Right lobe of liver (tissue), 4 donors: ENCODE measurements at regions not wholly inside any gene's neighbourhood (a gene's known extent, or its start where the extent isn't known, plus 50 kb on each side); places are given as distances from the start of the nearest gene placed in this dataset.

Experiments
- POLR2A ChIP-seq: fragments of 450-650 bp; IDR thresholded peaks from one replicate; pipeline ENCODE4 v1.6.1; 2017; ENCODE audit warnings: antibody characterized with exemption, mild to moderate bottlenecking
- TF ChIP-seq, protein P1 (sequence below), 4 donors: fragments of 200-600 bp in 3 of 4; fragments of 450-650 bp in 1 of 4; IDR thresholded peaks; one replicate each; pipeline versions ENCODE4 v1.5.1 to v1.8.0; 2016 to 2022; ENCODE audit warnings: antibody characterized with exemption in 4 of 4, mild to moderate bottlenecking in 2 of 4
- donor health status: DM: no; HTN: no; CAD: no.
- donor health status: DM: no; HTN: no; CAD: no.
- donor health status: DM: no; HTN: yes; CAD: no.

DNA sequence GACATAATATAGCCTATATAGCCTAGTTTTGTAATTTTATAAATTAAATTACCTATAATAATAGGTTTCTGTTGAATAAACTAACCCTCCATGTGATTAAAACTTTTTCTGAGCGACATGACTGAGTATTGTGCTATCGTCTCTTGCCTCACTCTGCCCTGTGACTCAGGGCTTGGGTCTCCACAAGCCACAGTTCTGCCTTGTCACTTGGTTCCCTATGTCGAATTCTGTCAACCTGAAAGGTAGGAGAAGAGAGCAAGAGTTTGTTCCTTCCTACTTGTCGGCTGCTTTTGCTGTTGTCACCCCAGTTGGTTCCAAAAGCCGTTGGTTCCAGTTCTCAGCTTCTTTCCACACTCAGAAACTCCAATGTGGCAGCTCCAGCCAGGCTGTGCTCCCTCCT is 285.9 kb downstream of the PSAT1 start:
- TF ChIP-seq, protein P1, sequence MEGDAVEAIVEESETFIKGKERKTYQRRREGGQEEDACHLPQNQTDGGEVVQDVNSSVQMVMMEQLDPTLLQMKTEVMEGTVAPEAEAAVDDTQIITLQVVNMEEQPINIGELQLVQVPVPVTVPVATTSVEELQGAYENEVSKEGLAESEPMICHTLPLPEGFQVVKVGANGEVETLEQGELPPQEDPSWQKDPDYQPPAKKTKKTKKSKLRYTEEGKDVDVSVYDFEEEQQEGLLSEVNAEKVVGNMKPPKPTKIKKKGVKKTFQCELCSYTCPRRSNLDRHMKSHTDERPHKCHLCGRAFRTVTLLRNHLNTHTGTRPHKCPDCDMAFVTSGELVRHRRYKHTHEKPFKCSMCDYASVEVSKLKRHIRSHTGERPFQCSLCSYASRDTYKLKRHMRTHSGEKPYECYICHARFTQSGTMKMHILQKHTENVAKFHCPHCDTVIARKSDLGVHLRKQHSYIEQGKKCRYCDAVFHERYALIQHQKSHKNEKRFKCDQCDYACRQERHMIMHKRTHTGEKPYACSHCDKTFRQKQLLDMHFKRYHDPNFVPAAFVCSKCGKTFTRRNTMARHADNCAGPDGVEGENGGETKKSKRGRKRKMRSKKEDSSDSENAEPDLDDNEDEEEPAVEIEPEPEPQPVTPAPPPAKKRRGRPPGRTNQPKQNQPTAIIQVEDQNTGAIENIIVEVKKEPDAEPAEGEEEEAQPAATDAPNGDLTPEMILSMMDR (IDR thresholded peaks at IDR 0.05): no peak
- no peak for TF ChIP-seq POLR2A
